ENCODE measurements at regions not wholly inside any gene's neighbourhood (a gene's known extent, or its start where the extent isn't known, plus 50 kb on each side); places are given as distances from the start of the nearest gene placed in this dataset.

GRCh38 chr3:182190056-182190455 is 478.3 kb downstream of the SOX2 start:
- no peak overlapping the region for H4K8ac ChIP-seq (ENCODE audit: low read depth in 2 of 2, low read length in 2 of 2)
- WGBS, 2 experiments (ENCODE audit: extremely low coverage in 2 of 2, insufficient read length in 1 of 2), result no CpG with 5 or more reads among the region's 2 CpGs
- CTCF ChIA-PET, result no interaction called here
- H2BK120ac ChIP-seq (ENCODE audit: low read depth, low read length), result no peak overlapping the region
- H3K56ac ChIP-seq (ENCODE audit: extremely low read depth, insufficient read depth, low read length), result no peak overlapping the region
- no peak overlapping the region for H3K4me2 ChIP-seq (ENCODE audit: low read depth, low read length)
- no peak overlapping the region for H4K91ac ChIP-seq (ENCODE audit: insufficient read depth, low read depth, low read length)
- intact Hi-C loops (cut with micrococcal nuclease), result no loop called here
- POLR2A ChIA-PET (ENCODE audit: unreplicated experiment), result no interaction called here
- ATAC-seq (ENCODE audit: low read depth), result no peak
- no peaks in the 10 kb centered on the region for H3K9me1 ChIP-seq (ENCODE audit: insufficient read depth, low read length)
- no TSS peak for BruUV-seq (replicated peaks)
- H3K27ac ChIP-seq (ENCODE audit: insufficient read depth, low read length), result no peak overlapping the region
- H2BK5ac ChIP-seq (ENCODE audit: low read depth, low read length, poor library complexity, severe bottlenecking), result no peak overlapping the region
- H3K4me3 ChIP-seq (ENCODE audit: insufficient read depth, low read depth, low read length), result no peak overlapping the region
- H2AK9ac ChIP-seq (replicated peaks; ENCODE audit: low read depth, low read length, poor library complexity), result no peak overlapping the region
- H3K18ac ChIP-seq (ENCODE audit: low read depth, low read length), result no peak overlapping the region
- no peak overlapping the region for H4K5ac ChIP-seq (ENCODE audit: low read depth, low read length)
- peaks cover 7% of the 10 kb centered on the region for H3K9me3 ChIP-seq (ENCODE audit: control insufficient read depth, insufficient read depth, low read length)
- H3K27me3 ChIP-seq (ENCODE audit: control insufficient read depth, insufficient read depth, low read length), result no peaks in the 10 kb centered on the region
- no peaks in the 10 kb centered on the region for H3K79me1 ChIP-seq (ENCODE audit: low read depth in 1 of 2, low read length in 2 of 2)
- no peaks in the 10 kb centered on the region for H4K20me1 ChIP-seq (ENCODE audit: insufficient read depth, low read length)
- no peak for DNase-seq
- no peaks in the 10 kb centered on the region for H3K4me1 ChIP-seq (ENCODE audit: control insufficient read depth, insufficient read depth, low read length)
- no peak overlapping the region for H3K23ac ChIP-seq (ENCODE audit: low read depth, low read length)
- H2AFZ ChIP-seq (replicated peaks; ENCODE audit: low read length, poor library complexity), result no peak overlapping the region
- in situ Hi-C loops (cut with MboI; ENCODE audit: low sequenced_read_pairs), result no loop called here
- H3K36me3 ChIP-seq (ENCODE audit: control insufficient read depth, insufficient read depth, low read length), result no peaks in the 10 kb centered on the region
- H2BK20ac ChIP-seq (ENCODE audit: low read depth, low read length), result no peak overlapping the region
- no peak overlapping the region for H3K14ac ChIP-seq (replicated peaks; ENCODE audit: low read depth, low read length)
- no peak overlapping the region for H2BK15ac ChIP-seq (ENCODE audit: low read depth, low read length)
- TF ChIP-seq CEBPB (IDR thresholded peaks at IDR 0.05; ENCODE audit: low read depth, low read length) (no peak), RCOR1 (IDR thresholded peaks at IDR 0.05; ENCODE audit: insufficient replicate concordance, low read length) (no peak), BHLHE40 (IDR thresholded peaks at IDR 0.05; ENCODE audit: low read depth, low read length) (no peak), USF2 (IDR thresholded peaks at IDR 0.05; ENCODE audit: low read depth, low read length) (no peak), MAFK (IDR thresholded peaks at IDR 0.05; ENCODE audit: low read depth, low read length) (no peak), MXI1 (IDR thresholded peaks at IDR 0.05; ENCODE audit: borderline replicate concordance, low read depth, low read length) (no peak), CHD1 (IDR thresholded peaks at IDR 0.05; ENCODE audit: low read depth, low read length) (no peak), POLR2A (IDR thresholded peaks at IDR 0.05; ENCODE audit: low read depth, low read length) (no peak), RFX5 (IDR thresholded peaks at IDR 0.05; ENCODE audit: low read depth, low read length) (no peak), RAD21 (IDR thresholded peaks at IDR 0.05; ENCODE audit: low read length) (no peak), CTCF (conservative IDR thresholded peaks at IDR 0.05; ENCODE audit: low read depth, low read length) (no peak), NFE2L2 (IDR thresholded peaks at IDR 0.05; ENCODE audit: low read depth, low read length) (no peak)
- dilution Hi-C loops (cut with HindIII; ENCODE audit: low sequenced_read_pairs, unreplicated experiment), result no loop called here
- no peak overlapping the region for H2AK5ac ChIP-seq (ENCODE audit: low read depth, low read length)
- no peak overlapping the region for H3K9ac ChIP-seq (ENCODE audit: low read depth, low read length)
- no peak overlapping the region for H3K4ac ChIP-seq (ENCODE audit: low read depth, low read length)
